Upper lobe of left lung (tissue), 4 donors: ENCODE measurements at regions not wholly inside any gene's neighbourhood (a gene's known extent, or its start where the extent isn't known, plus 50 kb on each side); places are given as distances from the start of the nearest gene placed in this dataset.

Experiments
- EP300 ChIP-seq, 4 donors: sonication (generic); formaldehyde crosslinking; IDR thresholded peaks; one replicate each; pipeline ENCODE4 v1.5.1; 2017; ENCODE audit warnings: antibody characterized with exemption in 4 of 4, control low read depth in 2 of 4
- POLR2A ChIP-seq, 4 donors: fragments of 450-650 bp; IDR thresholded peaks; one replicate each; pipeline ENCODE4 v1.5.1; 2016 to 2017; ENCODE audit warnings: antibody characterized with exemption in 4 of 4, mild to moderate bottlenecking in 2 of 4
- TF ChIP-seq, protein P1 (sequence below), 6 experiments: fragments of 450-650 bp in 4 of 6; fragments of 200-600 bp in 2 of 6; sonication (generic) in 2 of 6; IDR thresholded peaks; one replicate each; pipeline ENCODE4 v1.5.1; 2016 to 2019; ENCODE audit warnings: antibody characterized with exemption in 6 of 6

DNA sequence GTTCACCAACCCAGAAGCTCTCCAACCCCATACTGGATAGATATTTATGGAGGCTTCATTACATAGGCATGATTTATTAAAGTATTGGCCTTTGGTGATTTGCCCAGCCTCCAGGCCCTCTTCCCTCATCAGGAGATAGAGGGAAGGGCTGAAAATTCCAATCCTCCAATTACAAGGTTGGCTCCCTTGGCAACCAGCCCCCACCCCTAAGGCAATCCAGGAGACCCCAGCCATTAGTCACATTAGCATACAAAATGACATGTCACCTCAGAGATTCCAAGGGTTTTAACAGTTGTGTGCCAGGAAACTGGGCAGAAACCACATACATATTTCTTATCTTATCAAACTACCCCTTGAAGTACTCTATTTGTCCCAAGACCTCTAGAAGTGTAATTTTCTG, 210.0 kb downstream of the HINT1 start:
- TF ChIP-seq, protein P1, sequence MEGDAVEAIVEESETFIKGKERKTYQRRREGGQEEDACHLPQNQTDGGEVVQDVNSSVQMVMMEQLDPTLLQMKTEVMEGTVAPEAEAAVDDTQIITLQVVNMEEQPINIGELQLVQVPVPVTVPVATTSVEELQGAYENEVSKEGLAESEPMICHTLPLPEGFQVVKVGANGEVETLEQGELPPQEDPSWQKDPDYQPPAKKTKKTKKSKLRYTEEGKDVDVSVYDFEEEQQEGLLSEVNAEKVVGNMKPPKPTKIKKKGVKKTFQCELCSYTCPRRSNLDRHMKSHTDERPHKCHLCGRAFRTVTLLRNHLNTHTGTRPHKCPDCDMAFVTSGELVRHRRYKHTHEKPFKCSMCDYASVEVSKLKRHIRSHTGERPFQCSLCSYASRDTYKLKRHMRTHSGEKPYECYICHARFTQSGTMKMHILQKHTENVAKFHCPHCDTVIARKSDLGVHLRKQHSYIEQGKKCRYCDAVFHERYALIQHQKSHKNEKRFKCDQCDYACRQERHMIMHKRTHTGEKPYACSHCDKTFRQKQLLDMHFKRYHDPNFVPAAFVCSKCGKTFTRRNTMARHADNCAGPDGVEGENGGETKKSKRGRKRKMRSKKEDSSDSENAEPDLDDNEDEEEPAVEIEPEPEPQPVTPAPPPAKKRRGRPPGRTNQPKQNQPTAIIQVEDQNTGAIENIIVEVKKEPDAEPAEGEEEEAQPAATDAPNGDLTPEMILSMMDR (IDR thresholded peaks at IDR 0.05), result no peak
- TF ChIP-seq POLR2A (IDR thresholded peaks at IDR 0.05) (no peak), EP300 (IDR thresholded peaks at IDR 0.05) (no peak)
